Brain microvascular endothelial cell (primary cell): ENCODE measurements at regions not wholly inside any gene's neighbourhood (a gene's known extent, or its start where the extent isn't known, plus 50 kb on each side); places are given as distances from the start of the nearest gene placed in this dataset.

Experiments used
- DNase-seq: peaks from one replicate; pipeline ENCODE4 v3.0.0-alpha.2; 2020
- H3K27ac ChIP-seq: fragments of 250-450 bp; sonication (Bioruptor Pico); 2 replicates; pipeline ENCODE4 v1.5.1; 2020; ENCODE audit warnings: mild to moderate bottlenecking, moderate library complexity
- H3K27me3 ChIP-seq: fragments of 250-450 bp; sonication (Bioruptor Pico); replicated peaks from 2 replicates; pipeline ENCODE4 v1.5.1; 2020; ENCODE audit warnings: mild to moderate bottlenecking
- H3K36me3 ChIP-seq: fragments of 250-450 bp; sonication (Bioruptor Pico); replicated peaks from 2 replicates; pipeline ENCODE4 v1.5.1; 2020; ENCODE audit warnings: mild to moderate bottlenecking
- H3K4me3 ChIP-seq: 2 replicates; pipeline ENCODE4 v1.5.1; 2011; ENCODE audit warnings: low read depth, mild to moderate bottlenecking, control low read depth, low read length, moderate library complexity
- in situ Hi-C: cut with HindIII; loops from 2 replicates; pipeline ENCODE4 v1.10.0; 2017; ENCODE audit warnings: low sequenced_read_pairs, low pct_ligation_motif_present
- TF ChIP-seq, protein P1 (sequence below): IDR thresholded peaks from 2 replicates; pipeline ENCODE4 v1.5.1; 2011; ENCODE audit warnings: low read depth, mild to moderate bottlenecking, moderate library complexity, low read length, control low read depth, inconsistent platforms; ENCODE audit errors: missing control alignments

DNA sequence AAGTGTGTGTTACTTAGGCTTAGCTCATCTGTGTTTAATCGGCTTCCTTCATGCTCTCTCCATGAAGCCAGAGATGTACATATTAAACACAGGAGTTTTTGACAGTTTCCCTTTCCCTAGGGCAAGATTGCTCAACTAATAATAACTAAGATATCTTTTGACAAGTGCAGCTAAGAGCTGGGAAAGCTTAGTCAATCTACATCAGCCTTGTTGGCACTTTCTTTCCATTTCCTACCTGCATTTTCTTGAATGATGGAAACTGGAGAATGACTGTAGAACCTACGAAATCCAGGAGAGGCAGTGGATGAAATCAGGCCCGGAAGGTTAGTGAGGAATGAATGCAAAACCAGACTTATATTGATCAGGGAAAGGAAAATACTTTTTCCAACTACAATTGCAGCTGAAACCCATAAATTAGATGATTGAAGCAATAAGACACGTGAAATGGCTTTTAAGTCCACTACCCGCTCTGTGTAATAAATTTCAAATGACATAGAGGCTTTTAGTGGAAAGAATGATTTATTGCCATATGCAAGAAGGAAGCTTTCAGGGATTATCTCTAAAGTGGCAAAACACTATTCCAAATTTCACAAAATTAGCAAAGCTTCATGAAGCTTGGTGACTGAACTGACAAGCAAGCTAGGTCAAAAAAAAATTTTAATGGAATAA is 237.2 kb upstream of the ID4 start:
- DNase-seq = no peak
- TF ChIP-seq, protein P1, sequence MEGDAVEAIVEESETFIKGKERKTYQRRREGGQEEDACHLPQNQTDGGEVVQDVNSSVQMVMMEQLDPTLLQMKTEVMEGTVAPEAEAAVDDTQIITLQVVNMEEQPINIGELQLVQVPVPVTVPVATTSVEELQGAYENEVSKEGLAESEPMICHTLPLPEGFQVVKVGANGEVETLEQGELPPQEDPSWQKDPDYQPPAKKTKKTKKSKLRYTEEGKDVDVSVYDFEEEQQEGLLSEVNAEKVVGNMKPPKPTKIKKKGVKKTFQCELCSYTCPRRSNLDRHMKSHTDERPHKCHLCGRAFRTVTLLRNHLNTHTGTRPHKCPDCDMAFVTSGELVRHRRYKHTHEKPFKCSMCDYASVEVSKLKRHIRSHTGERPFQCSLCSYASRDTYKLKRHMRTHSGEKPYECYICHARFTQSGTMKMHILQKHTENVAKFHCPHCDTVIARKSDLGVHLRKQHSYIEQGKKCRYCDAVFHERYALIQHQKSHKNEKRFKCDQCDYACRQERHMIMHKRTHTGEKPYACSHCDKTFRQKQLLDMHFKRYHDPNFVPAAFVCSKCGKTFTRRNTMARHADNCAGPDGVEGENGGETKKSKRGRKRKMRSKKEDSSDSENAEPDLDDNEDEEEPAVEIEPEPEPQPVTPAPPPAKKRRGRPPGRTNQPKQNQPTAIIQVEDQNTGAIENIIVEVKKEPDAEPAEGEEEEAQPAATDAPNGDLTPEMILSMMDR = no peak
- H3K36me3 ChIP-seq = no peaks in the 10 kb centered on the region
- no peaks in the 10 kb centered on the region for H3K27me3 ChIP-seq
- in situ Hi-C loops = no loop called here
- no peak overlapping the region for H3K4me3 ChIP-seq
- no peak overlapping the region for H3K27ac ChIP-seq

DNA sequence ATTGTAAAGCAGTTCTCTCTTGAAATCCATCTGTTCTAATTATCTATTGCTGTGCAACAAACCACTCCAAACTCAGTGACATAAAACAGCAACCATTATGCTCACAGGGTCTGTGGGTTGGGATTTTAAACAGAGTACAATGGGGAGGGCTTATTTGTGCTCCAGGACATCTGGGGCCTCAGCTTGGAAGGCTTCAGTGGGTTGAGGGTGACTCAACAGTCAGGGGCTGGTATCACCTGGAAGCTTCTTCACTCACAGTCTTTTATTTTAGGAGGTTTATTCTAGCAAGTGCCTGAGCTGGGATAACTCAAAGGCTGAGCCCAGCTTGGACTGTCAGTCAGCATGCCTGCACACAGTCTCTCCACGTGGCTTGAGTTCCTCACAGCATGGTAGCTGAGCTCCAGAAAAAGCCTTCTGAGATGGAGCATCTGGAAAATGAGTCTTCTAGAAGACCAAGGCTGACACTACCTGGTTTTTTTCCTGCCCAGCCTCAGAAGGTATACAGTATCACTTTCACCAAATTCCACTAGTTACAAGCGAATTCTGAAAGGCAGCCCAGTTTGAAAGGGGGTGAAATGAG is 234.6 kb upstream of the ID4 start:
- Histone ChIP-seq H3K4me3 (no peak overlapping the region), H3K36me3 (no peaks in the 10 kb centered on the region), H3K27me3 (no peaks in the 10 kb centered on the region), H3K27ac (no peak overlapping the region)
- TF ChIP-seq, protein P1 = no peak
- no peak for DNase-seq
- in situ Hi-C loops = no loop called here

DNA sequence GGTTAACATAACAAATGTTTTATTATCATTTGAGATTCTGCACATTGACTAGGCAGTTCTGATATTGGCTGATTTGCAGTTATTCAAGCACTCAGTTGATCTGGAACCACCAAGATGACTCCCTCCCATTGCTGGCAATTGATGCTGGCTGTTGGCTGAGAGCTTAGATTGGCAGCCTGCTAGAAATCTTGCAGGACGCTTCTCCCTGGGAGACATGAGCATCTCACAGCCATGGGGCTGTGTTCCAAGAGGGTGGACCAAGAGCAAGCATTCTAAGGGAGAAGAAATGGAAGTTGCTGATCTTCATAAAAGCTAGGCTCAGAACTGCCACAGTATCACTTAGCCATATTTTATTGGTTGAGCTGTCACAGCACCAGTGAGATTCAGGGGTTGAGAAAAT is 233.4 kb upstream of the ID4 start:
- no peak overlapping the region for H3K4me3 ChIP-seq
- TF ChIP-seq, protein P1 = no peak
- no peaks in the 10 kb centered on the region for H3K27me3 ChIP-seq
- no peak overlapping the region for H3K27ac ChIP-seq
- no peak for DNase-seq
- no peaks in the 10 kb centered on the region for H3K36me3 ChIP-seq
- in situ Hi-C loops = no loop called here

DNA sequence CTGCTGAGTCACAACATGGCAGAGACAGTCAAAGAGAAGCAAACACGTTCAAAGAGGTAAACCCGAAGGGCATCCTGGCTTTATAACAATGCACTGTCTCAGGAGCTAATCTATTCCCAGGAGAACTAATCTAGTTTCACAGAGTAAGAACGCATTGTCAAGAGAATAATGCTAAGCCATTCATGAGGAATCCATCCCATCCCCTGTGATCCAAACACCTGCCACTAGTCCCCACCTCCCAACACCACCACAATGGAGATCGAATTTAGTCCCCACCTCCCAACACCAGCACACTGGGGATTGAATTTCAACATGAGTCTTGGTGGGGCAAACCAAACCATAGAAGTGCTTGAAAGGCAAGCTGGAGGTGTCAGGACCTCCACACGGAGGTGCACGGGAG is 231.5 kb upstream of the ID4 start:
- in situ Hi-C loops = no loop called here
- Histone ChIP-seq H3K27ac (no peak overlapping the region), H3K27me3 (no peaks in the 10 kb centered on the region), H3K4me3 (no peak overlapping the region), H3K36me3 (no peaks in the 10 kb centered on the region)
- TF ChIP-seq, protein P1 = no peak
- DNase-seq = no peak

DNA sequence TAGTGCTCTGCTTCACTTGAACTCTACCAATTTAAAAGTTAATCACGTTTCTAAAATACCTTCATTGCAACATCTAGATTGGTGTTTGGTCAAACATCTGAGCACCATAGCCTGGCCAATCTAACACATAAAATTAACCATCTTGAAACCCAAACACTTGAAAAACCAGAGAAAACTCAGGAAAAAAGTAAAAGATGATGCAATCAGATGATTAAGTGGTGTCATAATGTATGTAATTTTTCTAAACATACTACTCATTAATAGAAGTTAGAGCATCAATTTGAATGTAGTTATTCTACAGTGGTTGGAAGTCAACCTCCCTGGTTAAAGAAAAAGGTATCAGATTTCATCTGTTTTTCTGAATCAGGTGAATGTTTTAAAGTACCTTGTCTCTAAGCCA is 228.6 kb upstream of the ID4 start:
- Histone ChIP-seq H3K27me3 (no peaks in the 10 kb centered on the region), H3K36me3 (no peaks in the 10 kb centered on the region), H3K27ac (no peak overlapping the region), H3K4me3 (no peak overlapping the region)
- in situ Hi-C loops = no loop called here
- no peak for DNase-seq
- TF ChIP-seq, protein P1 = no peak
